Mucosa of descending colon (tissue), 3 donors: ENCODE measurements at regions not wholly inside any gene's neighbourhood (a gene's known extent, or its start where the extent isn't known, plus 50 kb on each side); places are given as distances from the start of the nearest gene placed in this dataset.
"Not testable (repeated sequence)": the region's sequence is repeated elsewhere in the genome, so short reads cannot be mapped to it uniquely, and the experiment has no call there.

Experiments used
- ATAC-seq: fragments of 200-7000 bp; cut with Tn5 transposase; one replicate; pipeline ENCODE4 v1.9.1; 2020; ENCODE audit warnings: mild to moderate bottlenecking, moderate library complexity
- DNase-seq, 3 donors: peaks; one replicate each; pipeline ENCODE4 v3.0.0-alpha.2; 2020
- H3K36me3 ChIP-seq: fragments of 200-600 bp; one replicate; pipeline ENCODE4 v1.8.0; 2021; ENCODE audit warnings: low read depth, mild to moderate bottlenecking
- H3K4me1 ChIP-seq: fragments of 200-600 bp; one replicate; pipeline ENCODE4 v1.8.0; 2021; ENCODE audit warnings: low read depth, mild to moderate bottlenecking
- H3K4me3 ChIP-seq: fragments of 200-600 bp; one replicate; pipeline ENCODE4 v1.8.0; 2021; ENCODE audit warnings: mild to moderate bottlenecking
- H3K9me3 ChIP-seq: fragments of 200-600 bp; one replicate; pipeline ENCODE4 v1.8.0; 2021; ENCODE audit warnings: mild to moderate bottlenecking
- intact Hi-C, 2 donors: fragments of 100-400 bp; cut with DNase I in 1 of 2; cut with micrococcal nuclease in 1 of 2; formaldehyde crosslinking; loops; one replicate each; pipeline versions ENCODE4 v1.11.0 to v1.11.1; 2022; cut with DNase I, micrococcal nuclease
- TF ChIP-seq, protein P1 (sequence below): fragments of 200-600 bp; IDR thresholded peaks from one replicate; pipeline ENCODE4 v1.8.0; 2022; ENCODE audit warnings: antibody characterized with exemption, mild to moderate bottlenecking
- donor health status: DM: no; HTN: no; CAD: no; lungs with moderate emphysema.
- donor health status: DM: no; HTN: no; CAD: no.
- donor health status: DM: no; HTN: yes; CAD: no.

DNA sequence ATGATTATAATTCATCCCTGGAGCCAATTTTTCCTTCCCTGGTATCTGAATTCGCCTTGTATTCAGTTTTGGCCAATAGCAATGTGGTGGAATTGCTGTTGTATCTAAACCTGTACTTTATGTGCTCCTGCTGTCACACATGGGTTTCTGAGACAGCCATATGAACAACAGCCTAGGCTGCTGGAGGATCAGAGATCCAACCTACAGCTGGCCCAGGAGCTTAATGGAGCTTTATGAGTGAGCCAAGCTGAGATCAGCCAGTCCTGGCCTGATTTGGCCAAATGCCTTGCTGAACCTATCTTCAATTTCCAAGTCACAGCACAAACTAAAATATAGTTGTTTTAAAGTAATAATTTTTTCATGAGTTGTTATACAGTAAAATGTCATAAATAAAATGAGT lies 1071.5 kb downstream of the PCDH7 start:
- no peaks in the 10 kb centered on the region for H3K36me3 ChIP-seq
- H3K9me3 ChIP-seq = no peaks in the 10 kb centered on the region
- intact Hi-C loops = no loop called here
- ATAC-seq (no peak), DNase-seq (no peak)
- no peaks in the 10 kb centered on the region for H3K4me1 ChIP-seq
- TF ChIP-seq, protein P1, sequence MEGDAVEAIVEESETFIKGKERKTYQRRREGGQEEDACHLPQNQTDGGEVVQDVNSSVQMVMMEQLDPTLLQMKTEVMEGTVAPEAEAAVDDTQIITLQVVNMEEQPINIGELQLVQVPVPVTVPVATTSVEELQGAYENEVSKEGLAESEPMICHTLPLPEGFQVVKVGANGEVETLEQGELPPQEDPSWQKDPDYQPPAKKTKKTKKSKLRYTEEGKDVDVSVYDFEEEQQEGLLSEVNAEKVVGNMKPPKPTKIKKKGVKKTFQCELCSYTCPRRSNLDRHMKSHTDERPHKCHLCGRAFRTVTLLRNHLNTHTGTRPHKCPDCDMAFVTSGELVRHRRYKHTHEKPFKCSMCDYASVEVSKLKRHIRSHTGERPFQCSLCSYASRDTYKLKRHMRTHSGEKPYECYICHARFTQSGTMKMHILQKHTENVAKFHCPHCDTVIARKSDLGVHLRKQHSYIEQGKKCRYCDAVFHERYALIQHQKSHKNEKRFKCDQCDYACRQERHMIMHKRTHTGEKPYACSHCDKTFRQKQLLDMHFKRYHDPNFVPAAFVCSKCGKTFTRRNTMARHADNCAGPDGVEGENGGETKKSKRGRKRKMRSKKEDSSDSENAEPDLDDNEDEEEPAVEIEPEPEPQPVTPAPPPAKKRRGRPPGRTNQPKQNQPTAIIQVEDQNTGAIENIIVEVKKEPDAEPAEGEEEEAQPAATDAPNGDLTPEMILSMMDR = no peak
- no peak overlapping the region for H3K4me3 ChIP-seq

DNA sequence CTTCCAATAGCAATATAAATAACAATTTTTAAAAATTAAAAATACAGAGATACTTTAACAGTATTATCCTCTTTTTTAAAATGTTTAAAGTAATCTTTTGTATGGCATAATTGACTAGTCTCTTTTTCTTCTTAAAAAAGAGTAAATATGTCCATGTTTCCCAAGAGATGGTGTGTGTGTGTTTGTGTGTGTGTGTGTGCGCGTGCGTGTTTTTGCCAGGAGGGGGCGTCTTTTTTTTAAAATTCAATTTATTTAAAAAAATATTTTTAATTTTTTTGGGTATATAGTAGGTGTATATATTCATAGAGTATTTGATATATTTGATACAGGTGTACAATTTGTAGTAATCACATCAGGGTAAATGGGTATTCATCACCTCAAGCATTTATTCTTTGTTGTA lies 1073.7 kb downstream of the PCDH7 start:
- Histone ChIP-seq H3K9me3 (no peaks in the 10 kb centered on the region), H3K36me3 (no peaks in the 10 kb centered on the region), H3K4me3 (no peak overlapping the region), H3K4me1 (no peaks in the 10 kb centered on the region)
- TF ChIP-seq, protein P1 = no peak
- ATAC-seq = no peak
- no peak for DNase-seq
- intact Hi-C loops = no loop called here

DNA sequence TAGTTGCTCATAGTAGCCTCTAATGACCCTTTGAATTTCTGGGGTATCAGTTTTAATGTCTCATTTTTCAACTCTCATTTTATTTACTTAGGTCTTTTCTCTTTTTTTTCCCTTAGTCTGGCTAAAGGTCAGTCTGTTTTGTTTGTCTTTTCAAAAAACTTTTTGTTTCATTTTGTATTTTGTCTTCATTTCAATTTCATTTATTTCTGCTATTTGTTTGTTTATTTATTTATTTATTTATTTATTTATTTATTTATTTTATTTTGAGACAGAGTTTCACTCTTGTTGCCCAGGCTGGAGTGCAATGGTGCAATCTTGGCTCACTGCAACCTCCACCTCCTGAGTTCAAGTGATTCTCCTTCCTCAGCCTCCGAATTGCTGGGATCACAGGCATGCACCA lies 1076.9 kb downstream of the PCDH7 start:
- H3K36me3 ChIP-seq, ATAC-seq, intact Hi-C loops, DNase-seq, H3K4me1 ChIP-seq, H3K4me3 ChIP-seq, H3K9me3 ChIP-seq: not testable (repeated sequence)

DNA sequence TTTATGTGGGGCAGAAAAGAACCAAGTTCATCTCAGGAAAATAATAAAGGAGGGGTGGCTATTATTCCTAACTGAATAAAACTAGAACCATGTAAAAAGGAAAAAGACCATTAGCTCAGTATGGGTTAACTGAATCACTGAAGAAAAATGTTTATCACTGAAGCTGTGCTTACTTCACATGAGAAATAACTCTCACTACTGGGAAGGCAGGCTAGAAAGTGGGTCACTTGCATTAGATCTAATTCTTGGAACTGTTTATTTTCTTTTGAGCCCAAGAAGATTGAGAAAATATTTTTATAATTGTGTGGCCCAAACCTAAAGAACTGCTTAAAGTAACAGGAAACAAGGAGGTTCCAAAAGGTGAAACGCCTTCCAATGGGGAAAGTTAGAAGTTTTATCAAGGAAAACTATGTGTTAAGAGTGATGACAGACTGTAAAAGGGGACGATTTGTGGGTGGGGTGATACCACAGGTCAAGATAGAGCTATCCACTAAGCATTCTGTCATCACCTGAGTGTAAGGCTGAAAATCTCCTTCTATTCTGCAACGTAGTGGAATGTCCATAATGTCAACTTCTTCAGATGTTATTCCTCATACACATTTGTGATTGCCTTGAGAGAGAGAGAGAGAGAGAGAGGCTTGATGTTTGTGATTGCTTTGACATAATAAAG lies 1083.5 kb downstream of the PCDH7 start:
- TF ChIP-seq, protein P1 = no peak
- Histone ChIP-seq H3K4me1 (no peaks in the 10 kb centered on the region), H3K36me3 (no peaks in the 10 kb centered on the region), H3K4me3 (no peak overlapping the region), H3K9me3 (no peaks in the 10 kb centered on the region)
- no peak for ATAC-seq
- no peak for DNase-seq
- intact Hi-C loops = no loop called here

DNA sequence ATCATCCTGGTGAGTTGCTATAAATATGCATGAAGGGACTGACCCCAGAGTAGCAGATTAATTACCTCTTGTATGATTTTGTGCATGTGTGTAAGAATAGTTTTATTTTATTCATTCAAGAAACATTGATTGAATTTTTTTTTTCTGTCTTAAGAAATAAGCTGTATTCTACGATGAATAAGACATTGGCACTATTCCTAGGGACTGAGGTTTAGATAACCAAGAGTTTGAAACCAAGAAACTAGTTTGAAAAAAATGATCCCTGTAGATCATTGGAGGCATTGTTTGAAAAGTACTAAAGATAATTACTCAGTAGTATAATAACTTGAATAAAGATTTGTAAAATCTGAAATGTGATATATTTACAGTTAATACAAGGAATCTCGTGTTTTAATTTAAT lies 1086.9 kb downstream of the PCDH7 start:
- Histone ChIP-seq H3K36me3 (no peaks in the 10 kb centered on the region), H3K4me3 (no peak overlapping the region), H3K4me1 (no peaks in the 10 kb centered on the region), H3K9me3 (no peaks in the 10 kb centered on the region)
- TF ChIP-seq, protein P1 = no peak
- ATAC-seq = no peak
- intact Hi-C loops = no loop called here
- DNase-seq = no peak

DNA sequence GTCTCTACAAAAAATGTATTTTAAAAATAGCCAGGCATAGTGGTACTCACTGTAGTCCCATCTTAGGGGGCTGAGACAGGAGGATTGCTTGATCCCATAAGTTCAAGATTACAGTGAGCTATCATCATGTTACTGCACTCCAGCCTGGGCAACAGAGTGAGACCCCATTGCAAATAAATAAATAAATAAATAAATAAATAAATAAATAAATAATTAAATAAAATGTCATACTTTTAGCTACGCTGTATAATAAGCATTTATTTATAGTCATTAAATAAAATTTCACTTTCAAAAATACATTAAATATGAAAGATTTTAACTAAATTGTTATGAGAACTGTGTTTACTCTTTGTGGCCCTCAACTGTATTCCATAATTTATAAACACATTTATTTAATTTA lies 1124.2 kb downstream of the PCDH7 start:
- H3K4me1 ChIP-seq = no peaks in the 10 kb centered on the region
- intact Hi-C loops = no loop called here
- TF ChIP-seq, protein P1 = no peak
- H3K36me3 ChIP-seq = no peaks in the 10 kb centered on the region
- no peaks in the 10 kb centered on the region for H3K9me3 ChIP-seq
- DNase-seq (no peak), ATAC-seq (no peak)
- no peak overlapping the region for H3K4me3 ChIP-seq
